H1 (cell line): ENCODE measurements at regions not wholly inside any gene's neighbourhood (a gene's known extent, or its start where the extent isn't known, plus 50 kb on each side); places are given as distances from the start of the nearest gene placed in this dataset.

Source experiments
- CHD2 ChIP-seq: IDR thresholded peaks from 2 replicates; pipeline ENCODE4 v1.6.1; 2012; ENCODE audit warnings: low read length, improper control_type of control experiment
- CTCF ChIP-seq, 3 experiments: IDR thresholded peaks; 1 replicate in 2 of 3; 2 replicates in 1 of 3; pipeline versions ENCODE4 v1.5.1 to v1.6.1; 2011; ENCODE audit warnings: low read length in 3 of 3, mild to moderate bottlenecking in 3 of 3, inconsistent platforms in 2 of 3, low read depth in 1 of 3, moderate library complexity in 1 of 3; ENCODE audit not compliant: insufficient read depth in 1 of 3; ENCODE audit errors: control extremely low read depth in 1 of 3
- EGR1 ChIP-seq: IDR thresholded peaks from 2 replicates; pipeline ENCODE4 v1.6.1; 2011; ENCODE audit warnings: low read depth, low read length, borderline replicate concordance
- GTF2F1 ChIP-seq: IDR thresholded peaks from 2 replicates; pipeline ENCODE4 v1.6.1; 2012; ENCODE audit warnings: low read depth, low read length, improper control_type of control experiment, borderline replicate concordance
- KDM5A ChIP-seq: fragments of 200-600 bp; IDR thresholded peaks from 2 replicates; pipeline ENCODE4 v1.7.1; 2012; ENCODE audit warnings: mild to moderate bottlenecking, low read length, inconsistent platforms, mixed read lengths
- RFX5 ChIP-seq: IDR thresholded peaks from 2 replicates; pipeline ENCODE4 v1.6.1; 2011; ENCODE audit warnings: low read depth, low read length, improper control_type of control experiment, borderline replicate concordance
- SIRT6 ChIP-seq: IDR thresholded peaks from one replicate; pipeline ENCODE4 v1.7.1; 2012; ENCODE audit warnings: low read length, inconsistent platforms
- SP1 ChIP-seq: IDR thresholded peaks from 2 replicates; pipeline ENCODE4 v1.6.1; 2011; ENCODE audit warnings: low read depth, low read length
- TAF1 ChIP-seq: IDR thresholded peaks from 2 replicates; pipeline ENCODE4 v1.6.1; 2011; ENCODE audit warnings: mild to moderate bottlenecking, low read depth, low read length
- YY1 ChIP-seq: IDR thresholded peaks from 2 replicates; pipeline ENCODE4 v1.6.1; 2011; ENCODE audit warnings: low read depth, mild to moderate bottlenecking, low read length
- TF ChIP-seq, protein P1 (sequence below): fragments of 300-600 bp; sonication (generic); IDR thresholded peaks from 2 replicates; pipeline ENCODE4 v1.7.1; 2012; ENCODE audit warnings: low read length, moderate library complexity, mild to moderate bottlenecking, inconsistent platforms; ENCODE audit not compliant: insufficient replicate concordance

DNA sequence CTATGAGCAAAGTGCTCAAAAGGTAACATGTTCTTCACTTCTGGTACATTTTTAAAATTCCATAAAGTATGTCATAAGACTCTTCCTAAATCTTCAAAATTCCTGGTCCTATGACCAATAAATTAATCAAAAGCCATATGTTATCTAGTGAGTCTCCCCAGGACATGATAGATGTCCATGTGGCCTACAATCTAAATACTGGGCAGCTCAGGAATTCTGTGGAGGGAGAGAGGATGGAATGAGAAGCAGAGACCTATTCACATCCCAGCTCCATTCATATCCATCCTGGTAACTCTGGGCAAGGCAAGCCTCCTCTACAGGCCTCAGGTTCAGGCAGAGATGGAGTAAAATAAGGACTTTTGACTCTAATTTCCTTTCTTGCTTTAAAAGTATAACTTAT, 224.8 kb downstream of the MTERF1 start (continued):
- TF ChIP-seq, protein P1, sequence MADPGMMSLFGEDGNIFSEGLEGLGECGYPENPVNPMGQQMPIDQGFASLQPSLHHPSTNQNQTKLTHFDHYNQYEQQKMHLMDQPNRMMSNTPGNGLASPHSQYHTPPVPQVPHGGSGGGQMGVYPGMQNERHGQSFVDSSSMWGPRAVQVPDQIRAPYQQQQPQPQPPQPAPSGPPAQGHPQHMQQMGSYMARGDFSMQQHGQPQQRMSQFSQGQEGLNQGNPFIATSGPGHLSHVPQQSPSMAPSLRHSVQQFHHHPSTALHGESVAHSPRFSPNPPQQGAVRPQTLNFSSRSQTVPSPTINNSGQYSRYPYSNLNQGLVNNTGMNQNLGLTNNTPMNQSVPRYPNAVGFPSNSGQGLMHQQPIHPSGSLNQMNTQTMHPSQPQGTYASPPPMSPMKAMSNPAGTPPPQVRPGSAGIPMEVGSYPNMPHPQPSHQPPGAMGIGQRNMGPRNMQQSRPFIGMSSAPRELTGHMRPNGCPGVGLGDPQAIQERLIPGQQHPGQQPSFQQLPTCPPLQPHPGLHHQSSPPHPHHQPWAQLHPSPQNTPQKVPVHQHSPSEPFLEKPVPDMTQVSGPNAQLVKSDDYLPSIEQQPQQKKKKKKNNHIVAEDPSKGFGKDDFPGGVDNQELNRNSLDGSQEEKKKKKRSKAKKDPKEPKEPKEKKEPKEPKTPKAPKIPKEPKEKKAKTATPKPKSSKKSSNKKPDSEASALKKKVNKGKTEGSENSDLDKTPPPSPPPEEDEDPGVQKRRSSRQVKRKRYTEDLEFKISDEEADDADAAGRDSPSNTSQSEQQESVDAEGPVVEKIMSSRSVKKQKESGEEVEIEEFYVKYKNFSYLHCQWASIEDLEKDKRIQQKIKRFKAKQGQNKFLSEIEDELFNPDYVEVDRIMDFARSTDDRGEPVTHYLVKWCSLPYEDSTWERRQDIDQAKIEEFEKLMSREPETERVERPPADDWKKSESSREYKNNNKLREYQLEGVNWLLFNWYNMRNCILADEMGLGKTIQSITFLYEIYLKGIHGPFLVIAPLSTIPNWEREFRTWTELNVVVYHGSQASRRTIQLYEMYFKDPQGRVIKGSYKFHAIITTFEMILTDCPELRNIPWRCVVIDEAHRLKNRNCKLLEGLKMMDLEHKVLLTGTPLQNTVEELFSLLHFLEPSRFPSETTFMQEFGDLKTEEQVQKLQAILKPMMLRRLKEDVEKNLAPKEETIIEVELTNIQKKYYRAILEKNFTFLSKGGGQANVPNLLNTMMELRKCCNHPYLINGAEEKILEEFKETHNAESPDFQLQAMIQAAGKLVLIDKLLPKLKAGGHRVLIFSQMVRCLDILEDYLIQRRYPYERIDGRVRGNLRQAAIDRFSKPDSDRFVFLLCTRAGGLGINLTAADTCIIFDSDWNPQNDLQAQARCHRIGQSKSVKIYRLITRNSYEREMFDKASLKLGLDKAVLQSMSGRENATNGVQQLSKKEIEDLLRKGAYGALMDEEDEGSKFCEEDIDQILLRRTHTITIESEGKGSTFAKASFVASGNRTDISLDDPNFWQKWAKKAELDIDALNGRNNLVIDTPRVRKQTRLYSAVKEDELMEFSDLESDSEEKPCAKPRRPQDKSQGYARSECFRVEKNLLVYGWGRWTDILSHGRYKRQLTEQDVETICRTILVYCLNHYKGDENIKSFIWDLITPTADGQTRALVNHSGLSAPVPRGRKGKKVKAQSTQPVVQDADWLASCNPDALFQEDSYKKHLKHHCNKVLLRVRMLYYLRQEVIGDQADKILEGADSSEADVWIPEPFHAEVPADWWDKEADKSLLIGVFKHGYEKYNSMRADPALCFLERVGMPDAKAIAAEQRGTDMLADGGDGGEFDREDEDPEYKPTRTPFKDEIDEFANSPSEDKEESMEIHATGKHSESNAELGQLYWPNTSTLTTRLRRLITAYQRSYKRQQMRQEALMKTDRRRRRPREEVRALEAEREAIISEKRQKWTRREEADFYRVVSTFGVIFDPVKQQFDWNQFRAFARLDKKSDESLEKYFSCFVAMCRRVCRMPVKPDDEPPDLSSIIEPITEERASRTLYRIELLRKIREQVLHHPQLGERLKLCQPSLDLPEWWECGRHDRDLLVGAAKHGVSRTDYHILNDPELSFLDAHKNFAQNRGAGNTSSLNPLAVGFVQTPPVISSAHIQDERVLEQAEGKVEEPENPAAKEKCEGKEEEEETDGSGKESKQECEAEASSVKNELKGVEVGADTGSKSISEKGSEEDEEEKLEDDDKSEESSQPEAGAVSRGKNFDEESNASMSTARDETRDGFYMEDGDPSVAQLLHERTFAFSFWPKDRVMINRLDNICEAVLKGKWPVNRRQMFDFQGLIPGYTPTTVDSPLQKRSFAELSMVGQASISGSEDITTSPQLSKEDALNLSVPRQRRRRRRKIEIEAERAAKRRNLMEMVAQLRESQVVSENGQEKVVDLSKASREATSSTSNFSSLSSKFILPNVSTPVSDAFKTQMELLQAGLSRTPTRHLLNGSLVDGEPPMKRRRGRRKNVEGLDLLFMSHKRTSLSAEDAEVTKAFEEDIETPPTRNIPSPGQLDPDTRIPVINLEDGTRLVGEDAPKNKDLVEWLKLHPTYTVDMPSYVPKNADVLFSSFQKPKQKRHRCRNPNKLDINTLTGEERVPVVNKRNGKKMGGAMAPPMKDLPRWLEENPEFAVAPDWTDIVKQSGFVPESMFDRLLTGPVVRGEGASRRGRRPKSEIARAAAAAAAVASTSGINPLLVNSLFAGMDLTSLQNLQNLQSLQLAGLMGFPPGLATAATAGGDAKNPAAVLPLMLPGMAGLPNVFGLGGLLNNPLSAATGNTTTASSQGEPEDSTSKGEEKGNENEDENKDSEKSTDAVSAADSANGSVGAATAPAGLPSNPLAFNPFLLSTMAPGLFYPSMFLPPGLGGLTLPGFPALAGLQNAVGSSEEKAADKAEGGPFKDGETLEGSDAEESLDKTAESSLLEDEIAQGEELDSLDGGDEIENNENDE: no peak
- no peak for TF ChIP-seq CHD2
- no peak for TF ChIP-seq KDM5A
- TF ChIP-seq RFX5: no peak
- TF ChIP-seq EGR1: no peak
- TF ChIP-seq SP1: no peak
- no peak for TF ChIP-seq TAF1
- TF ChIP-seq GTF2F1: no peak
- TF ChIP-seq CTCF (IDR thresholded peaks at IDR 0.05; ENCODE audit: control extremely low read depth in 1 of 3, insufficient read depth in 1 of 3, low read depth in 1 of 3, low read length in 3 of 3): no peak
- no peak for TF ChIP-seq YY1
- TF ChIP-seq SIRT6: no peak
